Gastrocnemius medialis (tissue), 4 donors: ENCODE measurements at regions not wholly inside any gene's neighbourhood (a gene's known extent, or its start where the extent isn't known, plus 50 kb on each side); places are given as distances from the start of the nearest gene placed in this dataset.

ENCODE experiments used
- CTCF ChIP-seq, 5 experiments: fragments of 450-650 bp in 3 of 5; fragments of 200-600 bp in 2 of 5; sonication (generic) in 2 of 5; IDR thresholded peaks in 4 of 5; conservative IDR thresholded peaks in 1 of 5; 1 replicate in 4 of 5; 2 replicates in 1 of 5; pipeline ENCODE4 v1.5.1; 2016 to 2019; ENCODE audit warnings: antibody characterized with exemption in 5 of 5, mild to moderate bottlenecking in 3 of 5, moderate library complexity in 3 of 5
- POLR2A ChIP-seq, 2 donors: fragments of 450-650 bp; IDR thresholded peaks; one replicate each; pipeline ENCODE4 v1.6.1; 2017; ENCODE audit warnings: antibody characterized with exemption in 2 of 2, mild to moderate bottlenecking in 2 of 2, moderate library complexity in 2 of 2

- TF ChIP-seq CTCF (IDR thresholded peaks at IDR 0.05 in 4 of 5, conservative IDR thresholded peaks at IDR 0.05 in 1 of 5) (no peak), POLR2A (IDR thresholded peaks at IDR 0.05) (no peak)
Measured at GRCh38 chr20:6595704-6596103, 171.8 kb upstream of the BMP2 start.
